ENCODE measurements at regions not wholly inside any gene's neighbourhood (a gene's known extent, or its start where the extent isn't known, plus 50 kb on each side); places are given as distances from the start of the nearest gene placed in this dataset.

DNA sequence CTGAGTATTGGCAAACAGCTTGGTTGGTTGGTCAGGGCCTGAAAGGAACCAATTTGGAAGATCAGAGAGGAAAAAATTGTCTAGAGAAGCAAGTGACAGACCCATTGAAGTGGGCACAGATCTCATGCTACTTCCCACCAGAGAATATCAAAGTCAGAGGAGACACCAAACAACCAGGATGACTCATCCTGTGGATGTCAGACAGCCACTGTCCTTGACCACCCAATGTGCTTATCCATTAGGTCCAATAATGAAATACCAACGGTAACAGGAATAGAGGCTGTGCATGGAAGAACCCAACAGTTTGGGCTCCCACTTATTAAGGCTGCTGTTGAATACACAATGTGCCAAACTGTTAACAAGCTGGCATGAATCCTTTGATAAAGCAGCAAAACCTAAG is 323.1 kb upstream of the ATP11B start:
- H3K4me1 ChIP-seq (ENCODE audit: control insufficient read depth in 1 of 2, low read depth in 2 of 2) = no peaks in the 10 kb centered on the region
- H3K36me3 ChIP-seq = no peaks in the 10 kb centered on the region
- no peaks in the 10 kb centered on the region for H3K9me3 ChIP-seq
- DNase-seq (ENCODE audit: low spot score) (no peak), ATAC-seq (ENCODE audit: insufficient number of reproducible peaks, low FRiP score, low read depth) (no peak)
- H3K4me3 ChIP-seq = no peak overlapping the region
- no peak overlapping the region for H3K27ac ChIP-seq
- H3K27me3 ChIP-seq (replicated peaks; ENCODE audit: insufficient read depth) = no peaks in the 10 kb centered on the region
- TF ChIP-seq, protein P1, sequence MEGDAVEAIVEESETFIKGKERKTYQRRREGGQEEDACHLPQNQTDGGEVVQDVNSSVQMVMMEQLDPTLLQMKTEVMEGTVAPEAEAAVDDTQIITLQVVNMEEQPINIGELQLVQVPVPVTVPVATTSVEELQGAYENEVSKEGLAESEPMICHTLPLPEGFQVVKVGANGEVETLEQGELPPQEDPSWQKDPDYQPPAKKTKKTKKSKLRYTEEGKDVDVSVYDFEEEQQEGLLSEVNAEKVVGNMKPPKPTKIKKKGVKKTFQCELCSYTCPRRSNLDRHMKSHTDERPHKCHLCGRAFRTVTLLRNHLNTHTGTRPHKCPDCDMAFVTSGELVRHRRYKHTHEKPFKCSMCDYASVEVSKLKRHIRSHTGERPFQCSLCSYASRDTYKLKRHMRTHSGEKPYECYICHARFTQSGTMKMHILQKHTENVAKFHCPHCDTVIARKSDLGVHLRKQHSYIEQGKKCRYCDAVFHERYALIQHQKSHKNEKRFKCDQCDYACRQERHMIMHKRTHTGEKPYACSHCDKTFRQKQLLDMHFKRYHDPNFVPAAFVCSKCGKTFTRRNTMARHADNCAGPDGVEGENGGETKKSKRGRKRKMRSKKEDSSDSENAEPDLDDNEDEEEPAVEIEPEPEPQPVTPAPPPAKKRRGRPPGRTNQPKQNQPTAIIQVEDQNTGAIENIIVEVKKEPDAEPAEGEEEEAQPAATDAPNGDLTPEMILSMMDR (IDR thresholded peaks at IDR 0.05) = no peak

DNA sequence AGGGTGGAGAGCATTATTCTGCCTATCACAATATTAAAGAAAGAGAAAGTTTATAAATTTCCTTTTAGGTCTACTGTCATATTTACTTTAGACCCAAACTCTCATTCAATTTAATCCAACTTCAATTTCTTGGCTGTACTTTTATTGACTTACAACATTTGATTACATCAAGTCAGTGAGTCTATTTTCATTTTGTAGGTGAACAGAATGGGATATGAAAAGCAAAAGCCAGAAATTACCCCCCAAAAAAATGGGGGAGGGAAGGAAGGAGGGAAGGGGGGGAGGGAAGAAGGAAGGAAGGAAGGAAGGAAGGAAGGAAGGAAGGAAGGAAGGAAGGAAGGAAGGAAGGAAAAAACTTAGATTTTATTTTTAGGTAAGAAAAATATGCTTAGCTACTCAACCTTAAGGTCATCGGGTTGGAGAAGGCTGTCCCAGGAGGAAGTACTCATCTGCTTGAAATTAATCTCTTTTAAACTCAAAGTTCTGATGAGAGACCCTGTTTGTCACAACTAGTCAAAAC is 320.1 kb upstream of the ATP11B start:
- ATAC-seq (ENCODE audit: insufficient number of reproducible peaks, low FRiP score, low read depth) = no peak
- H3K27ac ChIP-seq = no peak overlapping the region
- no peaks in the 10 kb centered on the region for H3K9me3 ChIP-seq
- no peak overlapping the region for H3K4me3 ChIP-seq
- H3K36me3 ChIP-seq = no peaks in the 10 kb centered on the region
- no peaks in the 10 kb centered on the region for H3K27me3 ChIP-seq (replicated peaks; ENCODE audit: insufficient read depth)
- TF ChIP-seq, protein P1 (IDR thresholded peaks at IDR 0.05) = no peak
- no peak for DNase-seq (ENCODE audit: low spot score)
- no peaks in the 10 kb centered on the region for H3K4me1 ChIP-seq (ENCODE audit: control insufficient read depth in 1 of 2, low read depth in 2 of 2)

DNA sequence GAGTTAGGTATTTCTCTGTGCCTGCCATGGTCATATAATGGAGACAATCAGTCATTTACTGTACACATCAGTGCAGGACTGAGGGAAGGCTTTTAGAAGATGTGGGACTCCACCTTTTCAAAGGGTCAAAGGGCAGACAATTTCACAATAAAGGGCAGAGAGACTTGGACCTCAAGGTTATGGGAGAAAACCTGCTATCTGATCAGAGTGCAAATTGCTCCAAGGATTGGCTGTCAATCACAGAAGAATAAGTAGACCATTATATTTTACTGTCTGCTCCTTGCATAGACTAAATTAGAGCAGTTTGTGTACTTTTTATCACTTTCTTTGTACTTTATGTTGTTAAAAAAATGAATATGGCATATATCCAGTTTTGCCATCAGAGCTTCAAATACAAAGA is 314.9 kb upstream of the ATP11B start:
- no peaks in the 10 kb centered on the region for H3K27me3 ChIP-seq (replicated peaks; ENCODE audit: insufficient read depth)
- no peak for DNase-seq (ENCODE audit: low spot score)

DNA sequence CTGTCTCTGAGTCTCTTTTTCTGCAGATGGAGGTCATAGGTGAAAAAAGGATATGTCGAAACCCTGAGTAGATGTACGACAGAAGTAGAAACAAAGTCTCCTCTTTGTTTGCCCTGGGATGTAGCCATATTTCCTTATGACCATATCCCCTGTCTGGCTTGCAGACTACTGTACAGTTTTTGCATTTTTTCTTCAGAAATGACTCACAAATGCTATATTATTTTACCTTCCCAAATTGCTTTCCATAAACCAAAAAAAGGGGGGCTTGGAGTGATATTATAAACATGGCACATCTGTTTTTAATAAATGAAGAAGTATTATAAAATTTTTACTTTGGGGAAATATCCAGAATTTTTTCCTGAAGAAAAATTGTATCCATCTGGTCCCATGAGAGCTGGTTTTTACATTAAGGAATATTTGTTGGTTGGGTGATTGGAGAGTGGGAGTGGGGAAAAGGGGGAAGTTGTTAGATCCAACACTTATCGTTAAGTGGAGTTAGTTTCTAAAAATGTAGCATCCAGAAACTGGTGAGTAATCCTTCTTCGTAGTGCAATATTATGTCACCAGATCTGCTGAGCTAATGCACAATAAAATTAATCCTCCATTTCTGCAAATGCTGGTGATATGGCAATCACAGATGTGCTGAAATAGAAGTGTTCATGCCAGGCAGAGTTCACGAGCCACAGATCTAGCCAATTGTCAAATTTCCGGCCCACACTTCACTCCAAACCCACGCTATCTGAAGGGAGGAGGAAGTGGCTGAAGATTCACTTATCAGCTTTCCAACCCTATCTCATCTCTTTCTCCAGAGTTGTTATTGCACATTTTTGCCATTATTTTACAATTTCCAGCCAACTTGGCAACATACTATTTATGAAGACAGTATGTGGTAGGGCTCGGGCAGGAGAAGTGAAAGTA is 313.6 kb upstream of the ATP11B start:
- Histone ChIP-seq H3K27ac (no peak overlapping the region), H3K4me3 (no peak overlapping the region), H3K36me3 (no peaks in the 10 kb centered on the region), H3K4me1 (ENCODE audit: control insufficient read depth in 1 of 2, low read depth in 2 of 2) (no peaks in the 10 kb centered on the region), H3K9me3 (no peaks in the 10 kb centered on the region), H3K27me3 (replicated peaks; ENCODE audit: insufficient read depth) (no peaks in the 10 kb centered on the region)
- TF ChIP-seq, protein P1 (IDR thresholded peaks at IDR 0.05) = no peak
- DNase-seq (ENCODE audit: low spot score) (no peak), ATAC-seq (ENCODE audit: insufficient number of reproducible peaks, low FRiP score, low read depth) (no peak)

More for the DNA sequence above, 314.9 kb upstream of the ATP11B start:
- Histone ChIP-seq H3K4me3 (no peak overlapping the region), H3K4me1 (ENCODE audit: control insufficient read depth in 1 of 2, low read depth in 2 of 2) (no peaks in the 10 kb centered on the region), H3K27ac (no peak overlapping the region), H3K36me3 (no peaks in the 10 kb centered on the region), H3K9me3 (no peaks in the 10 kb centered on the region)
- ATAC-seq (ENCODE audit: insufficient number of reproducible peaks, low FRiP score, low read depth) = no peak
- TF ChIP-seq, protein P1 (IDR thresholded peaks at IDR 0.05) = no peak

DNA sequence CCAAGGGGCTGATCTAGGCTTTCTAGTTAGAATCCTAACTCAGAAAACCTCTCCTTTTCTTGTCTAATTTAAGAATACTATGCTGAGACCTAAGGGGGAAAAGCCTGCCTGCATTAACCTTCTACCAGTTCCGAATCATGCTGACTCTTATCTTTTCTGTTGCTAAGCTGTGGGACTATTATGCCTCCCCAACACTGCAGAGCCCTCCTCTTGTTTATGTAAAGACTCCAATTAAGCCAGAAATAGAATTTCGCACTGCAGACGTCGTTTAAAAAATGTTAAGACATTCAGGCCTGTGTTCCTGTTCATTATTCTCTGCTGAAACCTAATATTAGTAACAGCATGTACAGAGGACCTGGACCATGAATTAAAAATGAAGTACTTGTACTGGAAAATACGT is 310.6 kb upstream of the ATP11B start:
- DNase-seq (ENCODE audit: low spot score) = no peak
- H3K36me3 ChIP-seq = no peaks in the 10 kb centered on the region
- no peaks in the 10 kb centered on the region for H3K4me1 ChIP-seq (ENCODE audit: control insufficient read depth in 1 of 2, low read depth in 2 of 2)
- H3K27ac ChIP-seq = no peak overlapping the region
- no peak overlapping the region for H3K4me3 ChIP-seq
- ATAC-seq (ENCODE audit: insufficient number of reproducible peaks, low FRiP score, low read depth) = no peak
- TF ChIP-seq, protein P1 (IDR thresholded peaks at IDR 0.05) = no peak
- H3K9me3 ChIP-seq = no peaks in the 10 kb centered on the region
- no peaks in the 10 kb centered on the region for H3K27me3 ChIP-seq (replicated peaks; ENCODE audit: insufficient read depth)
